ENCODE measurements at regions not wholly inside any gene's neighbourhood (a gene's known extent, or its start where the extent isn't known, plus 50 kb on each side); places are given as distances from the start of the nearest gene placed in this dataset.
"Not testable (repeated sequence)": the region's sequence is repeated elsewhere in the genome, so short reads cannot be mapped to it uniquely, and the experiment has no call there.

DNA sequence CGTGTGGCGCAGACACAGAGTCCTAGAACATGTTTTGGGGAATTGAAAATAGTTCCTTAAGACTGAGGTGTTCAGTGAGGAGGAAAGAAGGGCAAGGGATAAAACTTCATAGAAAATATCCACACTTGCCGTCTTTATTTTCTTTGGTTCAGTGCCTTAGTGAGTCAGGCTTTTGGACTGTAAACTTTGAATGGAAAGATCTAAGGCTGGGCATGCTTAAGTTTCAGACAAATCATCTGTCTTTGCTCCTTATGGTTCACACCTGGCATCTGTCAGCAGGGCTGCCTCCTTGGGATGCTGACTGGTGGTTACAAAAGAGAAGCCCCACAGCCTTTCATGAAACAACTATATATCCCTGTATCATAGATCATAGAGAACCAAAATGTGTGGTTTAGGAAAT, 136.3 kb upstream of the PRICKLE1 start:
- DNase-seq = no peak
- no peak overlapping the region for H3K27ac Mint-ChIP-seq
- peaks cover 5% of the 10 kb centered on the region for H3K9me3 Mint-ChIP-seq
- intact Hi-C loops (cut with micrococcal nuclease) = no loop called here
- ChIA-PET CTCF (no interaction called here), POLR2A (no interaction called here)
- no peaks in the 10 kb centered on the region for H3K36me3 Mint-ChIP-seq
- no peak overlapping the region for H3K4me3 Mint-ChIP-seq
- no peaks in the 10 kb centered on the region for H3K4me1 Mint-ChIP-seq (ENCODE audit: low read depth)
- H3K27me3 Mint-ChIP-seq = no peaks in the 10 kb centered on the region

DNA sequence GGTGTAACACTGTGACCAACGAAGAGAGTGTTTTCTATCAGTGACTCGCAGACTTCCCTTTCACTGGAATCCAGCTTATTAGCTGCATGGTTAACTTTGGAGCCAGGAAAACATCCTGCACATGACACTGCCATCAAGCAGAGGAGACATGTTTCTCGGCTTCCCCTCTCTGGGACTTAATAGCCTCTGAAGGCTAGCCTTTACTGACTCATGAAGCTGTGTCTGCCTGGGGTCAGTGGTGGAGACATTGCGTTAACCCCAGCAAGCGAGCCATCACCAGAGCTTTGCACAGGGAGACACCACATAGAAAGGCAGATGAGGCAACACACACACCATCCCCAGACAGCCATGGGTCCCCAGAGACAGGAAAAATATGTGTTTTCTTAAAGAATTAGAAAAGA, 126.9 kb upstream of the PRICKLE1 start:
- intact Hi-C loops (cut with micrococcal nuclease) = no loop called here
- Mint-ChIP-seq H3K4me1 (ENCODE audit: low read depth) (no peaks in the 10 kb centered on the region), H3K27me3 (no peaks in the 10 kb centered on the region), H3K27ac (no peak overlapping the region), H3K4me3 (no peak overlapping the region), H3K9me3 (peaks cover 8% of the 10 kb centered on the region), H3K36me3 (no peaks in the 10 kb centered on the region)
- DNase-seq = no peak
- POLR2A ChIA-PET = no interaction called here
- CTCF ChIA-PET = no interaction called here

DNA sequence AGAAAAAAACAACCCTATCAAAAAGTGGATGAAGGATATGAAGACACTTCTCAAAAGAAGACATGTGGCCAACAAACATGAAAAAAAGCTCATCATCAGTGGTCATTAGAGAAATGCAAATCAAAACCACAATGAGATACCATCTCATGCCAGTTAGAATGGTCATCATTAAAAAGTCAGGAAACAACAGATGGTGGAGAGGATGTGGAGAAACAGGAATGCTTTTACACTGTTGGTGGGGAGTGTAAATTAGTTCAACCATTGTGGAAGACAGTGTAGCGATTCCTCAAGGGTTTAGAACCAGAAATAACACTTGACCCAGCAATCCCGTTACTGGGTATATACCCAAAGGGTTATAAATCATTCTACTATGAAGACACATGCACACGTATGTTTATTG, 124.0 kb upstream of the PRICKLE1 start:
- H3K27ac Mint-ChIP-seq; CTCF ChIA-PET; H3K4me1 Mint-ChIP-seq (ENCODE audit: low read depth); H3K36me3 Mint-ChIP-seq; H3K27me3 Mint-ChIP-seq; DNase-seq; POLR2A ChIA-PET; intact Hi-C loops (cut with micrococcal nuclease); H3K9me3 Mint-ChIP-seq; H3K4me3 Mint-ChIP-seq: not testable (repeated sequence)

DNA sequence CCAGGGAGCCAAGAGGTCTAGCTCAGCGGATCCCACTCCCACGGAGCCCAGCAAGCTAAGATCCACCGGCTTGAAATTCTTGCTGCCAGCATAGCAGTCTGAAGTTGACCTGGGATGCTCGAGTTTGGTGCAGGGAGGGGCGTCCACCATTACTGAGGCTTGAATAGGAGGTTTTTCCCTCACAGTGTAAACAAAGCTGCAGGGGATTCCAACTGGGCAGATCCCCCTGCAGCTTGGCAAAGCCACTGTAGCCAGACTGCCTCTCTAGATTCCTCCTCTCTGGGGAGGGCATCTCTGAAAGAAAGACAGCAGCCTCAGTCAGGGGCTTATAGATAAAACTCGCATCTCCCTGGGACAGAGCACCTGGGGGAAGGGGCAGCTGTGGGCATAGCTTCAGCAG, 118.8 kb upstream of the PRICKLE1 start:
- H3K4me3 Mint-ChIP-seq; intact Hi-C loops (cut with micrococcal nuclease); H3K27me3 Mint-ChIP-seq; H3K27ac Mint-ChIP-seq; H3K36me3 Mint-ChIP-seq; DNase-seq; CTCF ChIA-PET; H3K9me3 Mint-ChIP-seq; H3K4me1 Mint-ChIP-seq (ENCODE audit: low read depth); POLR2A ChIA-PET: not testable (repeated sequence)

GRCh38 chr12:42707312-42708226, 118.0 kb upstream of the PRICKLE1 start:
- H3K4me1 Mint-ChIP-seq (ENCODE audit: low read depth) = no peaks in the 10 kb centered on the region
- intact Hi-C loops (cut with micrococcal nuclease) = no loop called here
- H3K4me3 Mint-ChIP-seq = no peak overlapping the region
- peaks cover 2% of the 10 kb centered on the region for H3K9me3 Mint-ChIP-seq
- no peaks in the 10 kb centered on the region for H3K36me3 Mint-ChIP-seq
- no peak for DNase-seq
- CTCF ChIA-PET = no interaction called here
- H3K27me3 Mint-ChIP-seq = no peaks in the 10 kb centered on the region
- POLR2A ChIA-PET = no interaction called here
- H3K27ac Mint-ChIP-seq = no peak overlapping the region

DNA sequence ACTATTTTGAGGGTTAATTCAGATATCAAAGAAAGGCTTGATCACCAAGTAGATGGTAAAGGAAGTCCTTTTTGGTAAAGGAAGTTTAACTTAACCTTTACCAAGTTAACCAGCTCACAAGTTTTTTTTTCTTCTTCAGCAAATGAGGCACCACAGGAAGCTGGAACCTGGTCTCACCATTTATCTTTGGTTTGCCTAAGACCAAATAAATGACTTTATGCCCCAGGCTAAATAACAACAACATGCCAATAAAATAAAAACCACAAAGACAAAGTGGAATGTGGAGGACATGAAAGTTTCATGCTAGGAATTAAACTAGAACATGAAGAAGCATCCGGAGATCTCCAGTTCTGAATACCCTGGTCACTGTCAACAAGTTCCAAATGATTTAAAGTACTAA, 116.8 kb upstream of the PRICKLE1 start:
- no peak for DNase-seq
- intact Hi-C loops (cut with micrococcal nuclease) = no loop called here

GRCh38 chr12:42705863-42706262, 116.3 kb upstream of the PRICKLE1 start:
- intact Hi-C loops (cut with micrococcal nuclease) = no loop called here
- H3K4me1 Mint-ChIP-seq (ENCODE audit: low read depth) = no peaks in the 10 kb centered on the region
- H3K4me3 Mint-ChIP-seq = no peak overlapping the region
- no peak for DNase-seq
- H3K27me3 Mint-ChIP-seq = no peaks in the 10 kb centered on the region
- H3K27ac Mint-ChIP-seq = no peak overlapping the region
- no peaks in the 10 kb centered on the region for H3K36me3 Mint-ChIP-seq
- CTCF ChIA-PET = no interaction called here
- POLR2A ChIA-PET = no interaction called here
- no peaks in the 10 kb centered on the region for H3K9me3 Mint-ChIP-seq

More for the DNA sequence above, 116.8 kb upstream of the PRICKLE1 start:
- ChIA-PET CTCF (no interaction called here), POLR2A (no interaction called here)
- no peaks in the 10 kb centered on the region for H3K27me3 Mint-ChIP-seq
- H3K27ac Mint-ChIP-seq = no peak overlapping the region
- no peaks in the 10 kb centered on the region for H3K4me1 Mint-ChIP-seq (ENCODE audit: low read depth)
- H3K36me3 Mint-ChIP-seq = no peaks in the 10 kb centered on the region
- H3K4me3 Mint-ChIP-seq = no peak overlapping the region
- H3K9me3 Mint-ChIP-seq = no peaks in the 10 kb centered on the region

DNA sequence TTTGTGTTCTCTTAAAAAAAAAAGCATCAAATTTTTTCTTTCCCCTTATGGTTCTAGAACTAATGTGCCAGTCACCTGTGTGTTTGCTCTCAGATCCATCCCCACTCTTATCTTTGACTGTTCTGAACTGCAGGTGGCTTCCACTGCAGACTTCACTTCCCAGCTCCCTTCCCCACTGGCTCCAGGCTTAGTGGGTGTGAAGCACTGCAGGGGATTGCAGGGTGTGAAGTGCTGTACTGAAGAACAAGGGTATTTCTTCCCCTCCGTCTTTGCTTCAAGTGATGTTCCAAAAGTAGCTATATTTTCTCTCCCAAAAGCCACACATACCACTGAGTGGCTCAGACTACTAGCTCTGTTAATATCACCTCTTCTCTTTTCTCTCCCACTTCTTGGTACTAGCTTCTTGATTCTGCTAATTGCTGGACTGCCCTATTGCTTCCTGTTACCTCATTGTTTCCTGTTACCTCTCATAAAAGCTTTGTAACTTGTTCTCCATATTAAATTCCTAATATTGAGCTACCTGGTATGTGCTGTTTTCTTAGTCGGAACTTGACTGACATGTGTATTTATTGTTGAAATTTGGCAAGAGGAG, 115.4 kb upstream of the PRICKLE1 start:
- intact Hi-C loops (cut with micrococcal nuclease) = no loop called here
- no peak for DNase-seq
- H3K4me3 Mint-ChIP-seq = no peak overlapping the region
- CTCF ChIA-PET = no interaction called here
- H3K36me3 Mint-ChIP-seq = no peaks in the 10 kb centered on the region
- no peaks in the 10 kb centered on the region for H3K27me3 Mint-ChIP-seq
- H3K27ac Mint-ChIP-seq = no peak overlapping the region
- H3K9me3 Mint-ChIP-seq = no peaks in the 10 kb centered on the region
- no peaks in the 10 kb centered on the region for H3K4me1 Mint-ChIP-seq (ENCODE audit: low read depth)
- POLR2A ChIA-PET = no interaction called here

DNA sequence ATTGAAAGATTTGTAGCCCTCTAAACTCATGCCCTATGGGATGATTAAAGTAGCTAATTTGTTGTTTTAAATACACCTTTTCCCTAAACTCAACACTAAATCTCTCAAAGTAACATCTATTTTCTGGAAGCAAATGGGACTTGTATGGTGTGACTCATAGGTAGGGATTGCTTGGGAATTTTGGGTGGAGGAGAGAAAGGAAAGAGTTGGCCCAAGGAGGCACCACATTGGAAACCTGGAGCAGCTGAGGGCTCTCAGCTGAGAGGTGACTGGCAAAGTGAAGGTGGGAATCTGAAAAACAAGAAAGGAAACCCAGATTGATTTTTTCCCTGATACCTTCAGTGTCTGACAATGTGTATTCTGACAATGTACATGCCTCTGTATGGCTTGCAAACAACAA, 114.8 kb upstream of the PRICKLE1 start:
- H3K36me3 Mint-ChIP-seq = no peaks in the 10 kb centered on the region
- no peaks in the 10 kb centered on the region for H3K4me1 Mint-ChIP-seq (ENCODE audit: low read depth)
- CTCF ChIA-PET = no interaction called here
- no peak overlapping the region for H3K4me3 Mint-ChIP-seq
- DNase-seq = no peak
- H3K27ac Mint-ChIP-seq = no peak overlapping the region
- no peaks in the 10 kb centered on the region for H3K9me3 Mint-ChIP-seq
- intact Hi-C loops (cut with micrococcal nuclease) = no loop called here
- POLR2A ChIA-PET = no interaction called here
- H3K27me3 Mint-ChIP-seq = no peaks in the 10 kb centered on the region

DNA sequence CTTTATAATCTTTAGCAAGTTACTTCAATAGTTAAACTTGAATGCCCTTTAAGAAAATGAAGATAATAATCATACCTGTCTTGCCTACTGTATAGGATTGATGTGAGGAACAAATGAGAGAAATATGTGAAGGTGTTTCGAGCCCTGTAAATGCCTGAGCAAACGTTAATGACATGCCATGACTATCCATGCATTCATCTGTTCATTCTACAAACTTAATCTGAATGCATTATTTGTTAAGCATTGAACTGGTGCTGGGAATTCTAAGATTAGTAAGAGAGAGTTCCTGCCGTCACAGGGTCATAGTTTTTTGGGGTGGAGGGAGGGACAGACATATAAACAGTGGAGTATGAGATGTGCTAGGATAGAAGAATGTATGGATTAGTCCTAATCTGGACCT, 111.5 kb upstream of the PRICKLE1 start:
- no peaks in the 10 kb centered on the region for H3K9me3 Mint-ChIP-seq
- no peaks in the 10 kb centered on the region for H3K36me3 Mint-ChIP-seq
- no peaks in the 10 kb centered on the region for H3K4me1 Mint-ChIP-seq (ENCODE audit: low read depth)
- ChIA-PET CTCF (no interaction called here), POLR2A (no interaction called here)
- H3K27me3 Mint-ChIP-seq = no peaks in the 10 kb centered on the region
- intact Hi-C loops (cut with micrococcal nuclease) = no loop called here
- H3K27ac Mint-ChIP-seq = no peak overlapping the region
- DNase-seq = no peak
- H3K4me3 Mint-ChIP-seq = no peak overlapping the region

GRCh38 chr12:42698213-42698612, 108.7 kb upstream of the PRICKLE1 start:
- Mint-ChIP-seq H3K4me3 (no peak overlapping the region), H3K27me3 (no peaks in the 10 kb centered on the region), H3K4me1 (ENCODE audit: low read depth) (no peaks in the 10 kb centered on the region), H3K27ac (no peak overlapping the region), H3K36me3 (no peaks in the 10 kb centered on the region), H3K9me3 (no peaks in the 10 kb centered on the region)
- CTCF ChIA-PET = no interaction called here
- intact Hi-C loops (cut with micrococcal nuclease) = no loop called here
- POLR2A ChIA-PET = no interaction called here
- no peak for DNase-seq

GRCh38 chr12:42696406-42697149, 107.0 kb upstream of the PRICKLE1 start:
- intact Hi-C loops (cut with micrococcal nuclease) = no loop called here
- no peak for DNase-seq
- H3K9me3 Mint-ChIP-seq = no peaks in the 10 kb centered on the region
- H3K4me3 Mint-ChIP-seq = no peak overlapping the region
- POLR2A ChIA-PET = no interaction called here
- H3K4me1 Mint-ChIP-seq (ENCODE audit: low read depth) = no peaks in the 10 kb centered on the region
- no peak overlapping the region for H3K27ac Mint-ChIP-seq
- no peaks in the 10 kb centered on the region for H3K27me3 Mint-ChIP-seq
- H3K36me3 Mint-ChIP-seq = no peaks in the 10 kb centered on the region
- CTCF ChIA-PET = no interaction called here

- intact Hi-C loops (cut with micrococcal nuclease) = no loop called here
- no peak for DNase-seq
- Mint-ChIP-seq H3K9me3 (no peaks in the 10 kb centered on the region), H3K4me1 (ENCODE audit: low read depth) (no peaks in the 10 kb centered on the region), H3K36me3 (no peaks in the 10 kb centered on the region), H3K27ac (no peak overlapping the region), H3K27me3 (no peaks in the 10 kb centered on the region), H3K4me3 (no peak overlapping the region)
- CTCF ChIA-PET = no interaction called here
- POLR2A ChIA-PET = no interaction called here
Measured at GRCh38 chr12:42695490-42695995, 106.0 kb upstream of the PRICKLE1 start.
